ENCODE measurements at regions not wholly inside any gene's neighbourhood (a gene's known extent, or its start where the extent isn't known, plus 50 kb on each side); places are given as distances from the start of the nearest gene placed in this dataset.
"Not testable (repeated sequence)": the region's sequence is repeated elsewhere in the genome, so short reads cannot be mapped to it uniquely, and the experiment has no call there.

- DNase-seq (ENCODE audit: low read depth in 2 of 2) = no peak
Measured at GRCh38 chr15:70249616-70250015, 151.9 kb upstream of the TLE3 start.

GRCh38 chr15:70248116-70249025 lies 150.7 kb upstream of the TLE3 start:
- DNase-seq (ENCODE audit: low read depth in 2 of 2) = no peak

GRCh38 chr15:70247281-70247680 lies 149.6 kb upstream of the TLE3 start:
- DNase-seq (ENCODE audit: low read depth in 2 of 2) = no peak

- DNase-seq (ENCODE audit: low read depth in 2 of 2) = no peak
Measured at GRCh38 chr15:70246623-70247220, 149.0 kb upstream of the TLE3 start.

- no peak for DNase-seq (ENCODE audit: low read depth in 2 of 2)
Measured at GRCh38 chr15:70245932-70246622, 148.4 kb upstream of the TLE3 start.

- DNase-seq (ENCODE audit: low read depth in 2 of 2) = no peak
Measured at GRCh38 chr15:70244978-70245542, 147.3 kb upstream of the TLE3 start.

GRCh38 chr15:70243686-70244540 lies 146.2 kb upstream of the TLE3 start:
- no peak for DNase-seq (ENCODE audit: low read depth in 2 of 2)

GRCh38 chr15:70242951-70243685 lies 145.4 kb upstream of the TLE3 start:
- DNase-seq (ENCODE audit: low read depth in 2 of 2) = no peak

- no peak for DNase-seq (ENCODE audit: low read depth in 2 of 2)
Measured at GRCh38 chr15:70241561-70242320, 144.0 kb upstream of the TLE3 start.

- no peak for DNase-seq (ENCODE audit: low read depth in 2 of 2)
Measured at GRCh38 chr15:70240820-70241430, 143.2 kb upstream of the TLE3 start.

- DNase-seq (ENCODE audit: low read depth in 2 of 2) = no peak
Measured at GRCh38 chr15:70240082-70240481, 142.4 kb upstream of the TLE3 start.

GRCh38 chr15:70238917-70239316 lies 141.2 kb upstream of the TLE3 start:
- no peak for DNase-seq (ENCODE audit: low read depth in 2 of 2)

- DNase-seq (ENCODE audit: low read depth in 2 of 2) = no peak
Measured at GRCh38 chr15:70237626-70238025, 139.9 kb upstream of the TLE3 start.

GRCh38 chr15:70236341-70237086 lies 138.8 kb upstream of the TLE3 start:
- DNase-seq (ENCODE audit: low read depth in 2 of 2) = peak; percentile 97 to 99

- DNase-seq (ENCODE audit: low read depth in 2 of 2) = no peak
Measured at GRCh38 chr15:70235347-70235746, 137.6 kb upstream of the TLE3 start.

GRCh38 chr15:70234256-70234905 lies 136.7 kb upstream of the TLE3 start:
- peak; percentile 94 for DNase-seq (ENCODE audit: low read depth in 2 of 2)

- no peak for DNase-seq (ENCODE audit: low read depth in 2 of 2)
Measured at GRCh38 chr15:70231484-70231883, 133.8 kb upstream of the TLE3 start.

- DNase-seq (ENCODE audit: low read depth in 2 of 2) = not testable (repeated sequence)
Measured at GRCh38 chr15:70227918-70228317, 130.2 kb upstream of the TLE3 start.

All from fibroblast of skin of left biceps (primary cell).